KBM-7 (cell line): ENCODE measurements at regions not wholly inside any gene's neighbourhood (a gene's known extent, or its start where the extent isn't known, plus 50 kb on each side); places are given as distances from the start of the nearest gene placed in this dataset.

Experiments used
- DNase-seq: peaks from one replicate; pipeline ENCODE4 v3.0.0-alpha.2; 2015
- in situ Hi-C: fragments of 300-500 bp; cut with MboI; formaldehyde crosslinking; loops from 2 replicates; pipeline ENCODE4 v1.14.3; 2020; ENCODE audit warnings: low sequenced_read_pairs, low pct_unique_long_range_greater_than_20kb, mixed read lengths

DNA sequence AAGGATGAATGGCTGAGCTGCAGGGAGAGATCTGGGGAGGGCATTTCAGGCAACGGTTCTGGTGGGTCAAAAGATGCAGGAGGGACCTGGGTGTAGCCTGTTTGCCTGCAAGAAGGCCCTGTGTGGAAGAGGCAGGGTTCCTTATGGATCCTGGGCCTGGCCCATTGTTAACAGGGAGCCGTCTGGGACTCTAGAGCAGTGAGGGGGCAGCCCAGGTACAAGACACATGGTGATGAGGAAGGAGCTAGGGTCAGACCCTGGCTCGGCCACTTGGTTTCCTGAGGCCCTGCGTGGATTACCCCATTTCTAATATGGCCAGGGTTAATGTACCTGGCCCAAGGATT is 124.9 kb downstream of the GLI2 start:
- in situ Hi-C loops, result no loop called here
- DNase-seq, result no peak

GRCh38 chr2:120861191-120861575 is 125.5 kb downstream of the GLI2 start:
- DNase-seq, result no peak
- in situ Hi-C loops, result no loop called here

- in situ Hi-C loops, result no loop called here
Measured at GRCh38 chr2:120861576-120862191, 126.0 kb downstream of the GLI2 start.

DNA sequence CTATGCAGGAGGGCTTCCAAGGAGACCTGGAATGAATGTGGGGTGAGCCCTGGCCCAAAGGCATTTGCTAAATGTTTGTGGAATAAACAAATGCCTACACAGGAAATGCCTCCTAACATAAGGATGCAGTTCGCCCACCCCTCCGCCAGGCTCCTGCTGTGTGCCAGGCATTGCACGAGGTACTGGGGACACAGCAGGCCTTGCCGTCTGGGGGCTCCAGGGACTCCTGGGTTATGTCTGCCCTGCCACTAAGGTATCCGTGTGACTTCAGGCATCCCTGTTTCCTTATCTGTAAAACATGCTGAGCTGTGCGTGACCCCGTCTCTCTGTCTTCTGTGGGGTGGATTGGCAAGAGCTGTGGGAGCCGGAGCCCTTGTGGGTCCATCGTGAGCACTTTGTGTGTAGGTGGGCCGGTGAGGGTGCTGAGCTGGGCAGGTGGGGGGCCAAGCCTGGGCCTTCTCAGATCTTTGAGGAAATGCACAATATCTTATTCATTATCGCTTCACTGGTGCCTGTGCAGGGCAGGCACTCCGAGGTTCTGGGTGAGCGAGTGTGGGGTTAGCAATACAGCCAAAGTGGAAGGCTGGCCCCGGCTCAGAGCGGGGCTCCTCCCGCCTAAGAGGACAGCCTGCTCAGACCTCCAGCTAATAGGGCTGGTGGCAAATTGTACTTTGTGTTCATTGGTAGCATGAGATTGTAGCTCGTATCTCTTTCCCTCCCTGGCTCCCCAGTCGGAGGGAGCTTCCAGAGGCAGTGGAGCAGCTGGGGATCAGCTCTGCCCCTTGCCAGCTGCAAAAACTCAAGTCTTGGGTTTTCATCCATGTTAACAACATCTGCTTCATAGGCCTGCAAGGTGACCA is 126.8 kb downstream of the GLI2 start:
- in situ Hi-C loops, result no loop called here
- no peak for DNase-seq

More at GRCh38 chr2:120861576-120862191, 126.0 kb downstream of the GLI2 start:
- no peak for DNase-seq

- no peak for DNase-seq
- in situ Hi-C loops, result no loop called here
Measured at GRCh38 chr2:120863146-120863545, 127.5 kb downstream of the GLI2 start.

- in situ Hi-C loops, result no loop called here
- no peak for DNase-seq
Measured at GRCh38 chr2:120863661-120864320, 128.1 kb downstream of the GLI2 start.

DNA sequence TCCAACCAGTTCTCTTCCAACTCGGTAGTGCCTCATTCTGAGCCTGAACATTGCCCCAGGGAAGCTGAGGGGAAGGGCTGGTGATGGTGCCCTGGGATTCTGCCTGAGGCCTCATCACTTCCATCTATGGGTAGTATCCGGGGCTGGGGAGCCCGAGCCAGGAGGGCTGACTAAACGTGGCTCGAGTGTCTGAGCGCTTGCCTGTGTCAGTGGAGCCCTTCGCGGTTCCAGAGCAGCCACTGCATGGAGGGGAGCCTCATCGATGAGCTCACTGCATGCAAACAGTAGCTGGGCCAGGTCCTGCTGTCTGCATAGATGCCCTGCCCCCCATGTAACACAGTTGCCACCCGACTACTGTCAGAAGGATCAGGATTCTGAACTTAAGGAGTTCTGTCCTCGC is 129.3 kb downstream of the GLI2 start:
- in situ Hi-C loops, result no loop called here
- DNase-seq, result no peak

GRCh38 chr2:120865656-120866055 is 130.0 kb downstream of the GLI2 start:
- in situ Hi-C loops, result no loop called here
- DNase-seq, result no peak

DNA sequence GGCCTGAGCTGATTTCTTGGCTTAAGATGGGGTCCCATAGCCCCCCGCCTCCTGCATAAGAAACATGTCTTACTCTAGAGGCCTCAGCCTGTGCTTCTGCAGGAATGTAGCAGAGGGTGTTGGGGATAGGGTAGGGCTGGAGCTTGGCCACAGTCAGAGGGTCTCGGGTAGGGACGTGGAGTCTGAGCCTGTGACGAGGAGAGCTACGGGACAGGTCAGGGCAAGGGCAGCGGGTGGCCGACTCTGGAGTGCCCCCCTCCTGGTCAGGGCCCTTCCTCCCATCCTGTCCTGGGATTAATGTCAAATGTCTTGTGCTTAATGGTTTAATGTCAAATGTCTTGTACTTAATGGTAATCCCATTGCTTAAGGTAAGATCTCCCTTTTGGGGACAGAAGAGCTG is 130.4 kb downstream of the GLI2 start:
- in situ Hi-C loops, result no loop called here

DNA sequence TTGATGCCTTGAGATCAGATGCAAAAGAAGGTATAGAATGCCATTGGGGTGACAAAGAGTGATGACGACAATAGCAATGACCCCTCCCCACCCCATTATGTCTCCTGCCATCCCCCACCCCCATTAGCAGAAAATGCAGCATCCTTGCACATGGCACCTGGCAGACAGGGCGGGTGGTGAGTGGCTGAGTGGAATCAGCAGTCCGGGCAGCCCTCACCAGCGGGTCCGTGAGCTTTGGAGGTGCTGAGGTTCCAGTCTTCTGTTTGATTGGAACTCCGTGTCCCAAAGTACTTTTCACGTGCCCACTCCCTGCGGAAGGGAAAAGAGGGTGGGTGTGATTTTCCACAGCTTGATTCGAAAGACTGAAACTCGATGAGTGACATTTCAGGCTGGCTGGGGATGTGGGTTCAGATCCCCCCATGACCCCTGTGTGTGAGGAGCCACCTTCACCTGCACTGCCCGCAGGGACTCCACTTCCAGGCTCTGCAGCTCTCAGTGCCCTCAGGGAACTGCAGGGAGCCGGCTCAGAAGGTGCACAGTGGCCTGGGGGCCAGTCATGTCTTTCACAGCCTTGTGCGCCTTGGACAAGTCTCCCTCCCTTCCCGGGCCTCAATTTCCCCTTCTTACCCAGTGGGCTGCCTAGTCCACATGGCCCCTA is 130.9 kb downstream of the GLI2 start:
- in situ Hi-C loops, result no loop called here
- DNase-seq, result no peak

More for the DNA sequence above, 130.4 kb downstream of the GLI2 start:
- no peak for DNase-seq

GRCh38 chr2:120867290-120868241 is 131.9 kb downstream of the GLI2 start:
- in situ Hi-C loops, result no loop called here
- DNase-seq, result no peak

DNA sequence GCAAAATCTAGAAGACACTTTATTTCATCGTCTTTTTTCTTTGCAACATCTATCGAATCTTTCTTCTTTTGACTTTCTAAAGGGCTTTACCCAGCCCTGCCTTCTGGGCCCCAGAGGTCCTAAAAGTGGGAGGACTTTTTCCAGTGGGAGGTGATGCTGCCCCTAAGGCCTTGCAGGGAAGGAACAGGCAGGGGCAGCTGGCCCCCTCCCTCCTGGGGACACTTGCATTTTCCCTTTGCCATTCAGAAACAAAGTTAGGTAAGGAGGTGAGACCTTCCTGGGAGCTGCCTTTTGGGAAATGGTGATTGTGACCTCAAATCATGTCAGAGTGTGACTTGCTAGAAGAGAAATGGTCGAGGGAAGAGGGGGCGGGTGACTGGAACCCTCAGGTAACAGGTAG is 132.7 kb downstream of the GLI2 start:
- DNase-seq, result no peak
- in situ Hi-C loops, result no loop called here

DNA sequence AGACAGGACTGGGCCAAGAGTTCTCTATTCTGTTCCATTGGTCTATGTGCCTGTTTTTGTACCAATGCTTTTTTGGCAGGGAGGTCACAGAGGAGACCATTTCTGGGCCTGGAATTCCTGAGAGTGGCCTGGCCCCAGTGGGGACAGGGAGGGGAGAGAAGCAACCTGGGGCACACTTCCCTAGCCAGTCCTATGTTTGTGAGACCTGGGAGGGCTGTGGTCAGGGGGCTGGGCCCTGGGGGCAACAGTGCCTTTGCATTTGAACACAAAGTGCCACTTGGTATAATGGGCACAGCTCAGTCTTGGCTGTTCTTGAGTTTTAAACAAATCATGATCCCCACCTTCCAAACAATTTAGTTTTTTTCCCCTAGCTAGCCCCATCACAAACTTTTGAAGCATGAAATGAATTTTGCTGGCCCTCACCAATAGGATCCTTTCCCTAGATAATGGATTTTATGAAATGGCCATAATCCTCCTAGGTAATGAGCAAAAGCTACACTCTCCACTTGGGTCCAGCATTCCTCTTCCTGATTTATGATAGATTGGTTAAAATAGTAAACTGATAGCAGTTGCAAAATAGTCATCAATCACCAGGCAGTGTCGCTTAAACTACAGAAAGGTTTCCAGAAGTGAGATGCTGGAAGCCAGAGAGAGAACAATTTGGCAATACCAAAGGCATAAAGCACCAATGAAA is 133.5 kb downstream of the GLI2 start:
- no peak for DNase-seq
- in situ Hi-C loops, result no loop called here

DNA sequence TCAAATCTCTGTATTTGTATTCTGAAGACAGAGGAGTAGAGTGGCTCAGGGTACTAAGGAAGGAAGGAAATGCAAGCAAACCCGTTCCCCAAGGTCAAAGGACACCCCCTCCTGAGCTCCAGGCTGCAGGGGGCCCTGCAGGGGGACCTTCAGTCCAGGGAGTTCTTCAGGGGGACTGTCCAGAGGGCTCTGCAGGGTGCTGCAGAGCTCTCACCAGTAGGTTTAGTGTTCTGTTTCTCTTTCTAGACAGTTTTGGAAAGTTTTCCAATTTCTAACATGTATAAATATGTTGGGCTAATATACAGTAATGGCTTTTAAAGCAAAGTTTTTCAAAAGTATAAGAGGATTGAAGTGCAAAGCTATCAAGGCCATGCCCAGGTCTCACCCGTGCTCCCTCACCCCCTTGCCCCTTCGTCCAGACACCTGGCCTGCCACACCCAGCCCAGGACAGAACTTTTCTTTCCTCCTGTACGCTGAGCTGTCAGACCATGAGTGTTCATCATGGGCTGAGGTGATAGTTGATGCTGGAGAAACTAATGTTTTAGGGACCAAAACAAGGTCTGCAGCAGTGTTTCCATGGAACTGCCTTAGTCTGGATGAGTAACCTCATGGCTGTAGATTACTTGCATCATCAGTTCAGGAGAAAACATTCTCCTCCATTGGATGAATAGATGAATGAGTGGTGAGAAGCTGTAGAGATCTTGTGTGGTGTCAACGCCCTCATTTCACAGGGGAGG is 134.2 kb downstream of the GLI2 start:
- in situ Hi-C loops, result no loop called here
- DNase-seq, result no peak

- in situ Hi-C loops, result no loop called here
- DNase-seq, result no peak
Measured at GRCh38 chr2:120870467-120870788, 134.8 kb downstream of the GLI2 start.

GRCh38 chr2:120871016-120871635 is 135.5 kb downstream of the GLI2 start:
- in situ Hi-C loops, result no loop called here
- no peak for DNase-seq

DNA sequence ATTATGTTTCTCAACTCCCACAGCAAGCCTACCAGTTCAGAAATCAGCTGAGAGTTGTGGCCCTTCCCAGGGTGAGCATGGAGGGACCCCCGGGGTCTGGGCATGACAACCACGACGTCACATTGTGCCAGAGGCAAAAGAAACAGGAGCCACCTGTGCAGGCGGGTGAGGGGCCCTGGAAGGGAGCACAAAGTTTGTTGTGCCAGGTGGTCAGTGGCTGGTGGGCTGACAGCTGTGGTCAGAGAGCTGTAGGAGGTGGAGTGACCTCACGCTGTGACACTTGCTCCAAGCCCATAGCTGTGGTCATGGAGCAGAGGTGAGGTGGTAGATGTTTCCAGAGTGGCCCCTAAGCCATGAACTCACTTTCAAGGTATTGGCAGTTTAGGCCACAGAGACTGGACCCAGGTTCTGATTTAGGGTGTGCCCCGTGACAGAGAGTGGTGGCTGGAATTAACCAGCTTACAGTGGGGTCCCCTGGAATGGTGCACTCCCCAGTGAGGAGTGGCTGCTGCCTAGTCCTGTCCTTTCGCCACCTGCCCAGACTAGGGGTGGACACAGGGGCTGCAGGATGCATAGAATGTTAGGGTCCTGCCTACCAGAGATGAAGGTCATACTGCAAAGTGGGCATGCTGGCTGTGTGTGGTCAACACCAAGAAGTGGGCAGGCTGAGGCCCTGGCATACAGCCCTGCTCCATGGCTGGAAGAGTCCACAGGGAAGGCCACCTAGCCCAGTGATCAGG is 136.4 kb downstream of the GLI2 start:
- DNase-seq, result no peak
- in situ Hi-C loops, result no loop called here
